HS-27A (cell line): ENCODE measurements at regions not wholly inside any gene's neighbourhood (a gene's known extent, or its start where the extent isn't known, plus 50 kb on each side); places are given as distances from the start of the nearest gene placed in this dataset.

Experiments used
- DNase-seq: peaks from one replicate; pipeline ENCODE4 v3.0.0-alpha.2; 2012; ENCODE audit warnings: low read depth, missing footprints

GRCh38 chr10:132467464-132468149 lies 70.0 kb upstream of the INPP5A start:
- DNase-seq: no peak

DNA sequence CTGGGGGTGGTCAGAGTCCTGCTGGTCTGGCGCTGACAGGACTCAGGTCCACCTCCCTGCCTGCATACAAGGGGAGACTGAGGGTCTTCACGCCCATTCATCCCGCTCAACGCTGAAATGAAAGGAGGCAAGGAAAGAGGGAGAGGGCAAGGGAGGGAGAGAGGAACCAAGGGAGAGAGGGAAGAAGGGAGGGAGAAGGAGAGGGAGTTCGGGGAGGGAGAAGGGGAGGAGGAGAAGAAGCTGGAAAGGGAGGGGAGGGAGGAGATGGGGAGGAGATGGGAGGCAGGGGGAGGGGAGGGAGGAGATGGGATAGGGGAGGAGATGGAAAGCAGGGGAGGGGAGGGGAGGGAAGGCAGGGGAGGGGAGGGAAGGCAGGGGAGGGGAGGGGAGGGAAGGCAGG lies 69.4 kb upstream of the INPP5A start:
- DNase-seq: no peak

DNA sequence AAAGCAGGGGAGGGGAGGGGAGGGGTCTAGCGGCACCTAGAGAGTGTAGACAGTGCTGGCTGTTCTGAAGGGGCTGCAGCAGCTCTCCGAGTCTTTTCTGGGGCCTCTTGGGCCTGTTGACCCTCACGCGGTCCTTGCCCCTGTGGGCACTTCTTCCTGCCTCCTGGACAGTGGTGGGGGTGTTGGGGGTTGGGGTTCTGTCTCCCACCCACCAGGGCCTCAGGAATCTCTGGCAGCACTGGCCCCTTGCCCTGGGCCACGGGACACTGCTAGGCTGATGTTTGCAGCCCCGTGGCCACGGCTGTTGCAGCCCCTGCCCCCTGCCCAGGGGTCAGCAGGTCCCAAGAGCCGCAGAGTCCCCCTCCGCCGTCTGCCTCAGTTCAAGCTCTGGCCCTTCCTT lies 68.9 kb upstream of the INPP5A start:
- no peak for DNase-seq

- no peak for DNase-seq
Measured at GRCh38 chr10:132469197-132469884, 68.2 kb upstream of the INPP5A start.

GRCh38 chr10:132470410-132471124 lies 67.0 kb upstream of the INPP5A start:
- no peak for DNase-seq

GRCh38 chr10:132471125-132471451 lies 66.5 kb upstream of the INPP5A start:
- DNase-seq: no peak

- DNase-seq: no peak
Measured at GRCh38 chr10:132471484-132471883, 66.1 kb upstream of the INPP5A start.

DNA sequence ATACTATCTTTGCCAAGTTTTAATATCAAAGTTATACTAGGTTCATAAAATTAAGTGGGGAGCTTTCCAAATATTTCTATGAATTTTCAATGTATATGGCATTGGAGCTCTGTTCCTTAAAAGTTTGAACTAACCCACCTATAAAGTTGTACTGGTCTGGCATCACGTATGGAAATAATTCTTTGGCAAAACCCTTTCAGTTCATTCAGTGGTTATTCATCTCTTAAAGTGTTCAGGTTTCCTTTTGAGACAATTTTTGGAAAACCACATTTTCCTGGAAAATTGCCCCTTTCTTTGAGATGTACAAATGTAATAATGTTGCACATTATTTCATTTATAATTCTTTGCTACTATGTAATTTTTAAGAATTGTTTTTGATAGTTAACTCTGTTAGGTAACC lies 62.5 kb upstream of the INPP5A start:
- DNase-seq: no peak

- DNase-seq: no peak
Measured at GRCh38 chr10:132476146-132477065, 61.2 kb upstream of the INPP5A start.

- DNase-seq: no peak
Measured at GRCh38 chr10:132477066-132477397, 60.6 kb upstream of the INPP5A start.

DNA sequence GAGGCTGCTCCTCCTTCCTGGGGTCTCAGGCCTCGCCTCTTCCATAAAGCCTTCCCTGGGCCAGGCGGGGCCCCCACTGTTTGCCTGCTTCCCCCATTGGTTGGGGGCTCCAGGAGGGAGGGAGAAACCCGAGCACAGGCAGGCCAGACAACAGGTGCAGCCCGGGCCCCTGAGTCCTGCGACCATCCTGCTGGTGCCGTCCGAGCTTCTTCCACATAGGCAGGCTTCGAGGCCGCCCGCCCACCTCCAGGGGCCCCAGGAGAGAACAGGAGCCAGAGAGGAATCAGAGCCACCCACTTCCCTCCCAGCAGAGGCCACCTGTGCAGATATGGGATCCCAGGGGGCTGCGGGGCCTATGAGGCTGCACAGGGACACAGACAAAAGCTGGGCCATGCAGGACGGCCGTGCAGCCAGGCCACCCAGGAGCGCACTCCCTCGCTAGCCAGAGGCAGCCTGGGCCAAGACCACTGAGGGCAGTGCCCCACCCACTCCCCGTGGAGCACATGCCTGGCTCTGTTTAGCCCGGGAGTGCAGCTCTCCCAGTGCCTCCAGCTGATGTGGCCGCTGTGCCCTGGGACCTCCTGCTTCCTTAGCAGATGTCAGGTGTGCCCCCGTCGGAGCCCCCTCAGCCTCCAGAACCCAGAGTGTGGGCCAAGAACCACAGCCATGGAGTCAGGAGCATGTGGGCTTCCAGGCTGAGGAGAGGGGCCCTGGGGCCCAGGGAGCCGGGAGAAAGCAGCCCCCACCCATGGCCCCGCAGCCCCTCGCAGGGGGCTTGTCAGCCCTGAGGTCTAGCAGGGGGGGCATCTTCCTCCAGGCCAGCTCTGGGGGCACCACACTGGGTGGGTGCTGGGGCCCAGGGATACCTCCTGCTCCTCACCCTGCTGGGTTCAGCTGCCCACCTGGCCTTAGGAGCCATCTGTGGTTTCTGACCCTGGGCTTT lies 59.9 kb upstream of the INPP5A start:
- DNase-seq: no peak

GRCh38 chr10:132478341-132479023 lies 59.1 kb upstream of the INPP5A start:
- no peak for DNase-seq

DNA sequence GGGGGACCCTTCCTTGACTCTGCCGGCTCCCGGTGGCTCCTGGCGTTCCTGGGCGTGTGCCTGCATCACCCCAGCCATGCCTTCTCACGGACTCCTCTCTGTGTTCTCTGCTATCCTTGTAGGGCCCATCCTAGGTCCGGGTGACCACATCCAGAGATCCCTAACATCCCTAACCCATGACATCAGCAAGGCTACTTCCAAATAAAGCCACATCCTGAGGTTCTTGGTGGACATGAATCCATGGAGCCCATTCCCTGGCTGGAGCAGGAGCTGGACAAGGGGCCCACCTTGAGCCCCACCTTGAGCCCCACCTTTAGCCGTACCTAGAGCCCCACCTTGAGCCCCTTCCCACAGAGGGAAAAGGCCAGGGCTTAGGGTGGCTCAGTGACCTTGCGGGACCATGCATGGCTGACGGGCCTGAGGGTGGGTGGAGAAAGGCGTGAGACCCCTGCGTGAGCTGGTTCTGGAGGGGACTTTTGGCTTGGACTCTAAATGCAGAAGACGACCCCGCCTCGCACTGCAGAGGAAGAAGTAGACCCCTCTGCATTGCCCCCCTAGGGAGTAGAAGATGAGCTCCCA lies 58.5 kb upstream of the INPP5A start:
- no peak for DNase-seq

- DNase-seq: no peak
Measured at GRCh38 chr10:132479603-132480221, 57.9 kb upstream of the INPP5A start.

DNA sequence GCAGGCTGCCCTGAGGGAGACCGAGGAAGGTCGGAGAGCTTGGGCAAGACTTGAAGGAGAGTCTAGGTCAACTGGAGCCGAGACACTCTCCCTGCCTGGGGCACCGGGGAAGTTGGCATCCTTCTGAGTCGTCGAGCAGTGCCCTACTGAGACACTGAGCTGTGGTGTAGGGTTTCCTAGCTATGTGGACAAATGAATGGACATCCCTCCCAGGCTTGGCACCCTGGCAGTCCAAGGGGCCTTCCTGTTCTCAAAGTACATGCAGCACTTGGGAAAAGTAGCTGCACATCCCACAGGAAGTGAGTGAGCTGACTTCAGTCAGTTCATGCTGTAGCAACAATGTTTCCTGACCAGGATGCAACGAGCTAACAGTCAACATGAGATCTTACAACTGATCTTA lies 57.2 kb upstream of the INPP5A start:
- no peak for DNase-seq

GRCh38 chr10:132481690-132482089 lies 55.9 kb upstream of the INPP5A start:
- DNase-seq: no peak

DNA sequence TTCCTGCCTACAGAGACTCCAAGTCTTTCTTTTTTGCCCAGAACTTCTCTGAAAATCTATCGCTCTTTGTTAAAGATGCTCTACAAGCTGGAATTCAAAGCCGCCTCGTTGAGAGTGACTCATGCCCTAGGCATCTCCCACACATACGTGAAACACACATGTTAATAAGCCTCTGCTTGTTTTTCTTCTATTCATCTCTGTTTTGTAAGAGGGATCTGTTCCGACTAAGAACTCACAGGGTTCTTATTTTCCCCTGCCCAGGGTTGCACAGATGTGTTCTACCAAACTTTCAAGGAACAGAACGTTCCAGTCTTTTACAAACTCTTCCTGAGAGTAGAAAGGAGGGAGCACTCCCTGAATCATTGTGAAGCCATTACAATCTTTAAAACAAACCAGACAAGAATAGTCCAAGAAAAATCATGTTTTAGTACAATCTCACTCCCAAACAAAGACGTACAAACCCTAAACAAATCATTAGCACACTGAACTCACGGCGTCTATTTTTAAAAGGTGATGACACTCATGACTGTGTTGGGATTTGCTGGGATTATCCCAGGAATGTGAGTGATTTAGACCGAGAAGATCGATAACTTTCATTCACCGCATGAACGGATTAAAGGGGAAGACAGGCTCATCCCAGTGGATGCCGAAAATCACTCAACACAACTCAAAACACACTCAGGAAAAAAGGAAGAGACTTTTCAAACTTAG lies 55.3 kb upstream of the INPP5A start:
- peak; percentile 51 for DNase-seq

- no peak for DNase-seq
Measured at GRCh38 chr10:132483394-132483793, 54.2 kb upstream of the INPP5A start.

DNA sequence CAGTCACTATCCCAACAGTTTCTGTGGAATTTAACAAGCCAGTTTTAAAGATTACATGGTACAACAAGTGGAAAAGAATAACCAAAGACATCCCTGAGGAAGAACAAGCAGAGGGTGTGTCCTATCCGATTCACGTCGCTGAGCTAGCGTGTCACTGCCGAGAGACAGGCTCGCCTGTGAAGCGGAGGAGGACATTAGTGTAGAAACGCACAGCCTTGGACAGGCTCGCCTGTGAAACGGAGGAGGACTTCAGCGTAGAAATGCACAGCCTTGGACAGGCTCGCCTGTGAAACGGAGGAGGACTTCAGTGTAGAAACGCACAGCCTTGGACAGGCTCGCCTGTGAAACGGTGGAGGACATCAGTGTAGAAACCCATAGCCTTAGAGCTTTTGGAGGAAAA lies 52.7 kb upstream of the INPP5A start:
- DNase-seq: no peak
